GM23338 (cell line): ENCODE measurements at regions not wholly inside any gene's neighbourhood (a gene's known extent, or its start where the extent isn't known, plus 50 kb on each side); places are given as distances from the start of the nearest gene placed in this dataset.

ENCODE experiments used
- ATAC-seq: fragments of 200-7000 bp; cut with Tn5 transposase; 3 replicates; pipeline ENCODE4 v1.9.1; 2020
- DNase-seq: peaks from one replicate; pipeline ENCODE4 v3.0.0-alpha.2; 2015; ENCODE audit warnings: low spot score
- H2AFZ ChIP-seq: fragments of 200-600 bp; sonication (generic); 2 replicates; pipeline ENCODE4 v1.8.0; 2016; ENCODE audit warnings: antibody characterized with exemption, mild to moderate bottlenecking, moderate library complexity
- H3F3A ChIP-seq: fragments of 200-600 bp; sonication (generic); replicated peaks from 2 replicates; pipeline ENCODE4 v1.8.0; 2017; ENCODE audit warnings: antibody characterized with exemption, mixed run types, low read depth
- H3K27ac ChIP-seq: fragments of 200-600 bp; sonication (generic); 2 replicates; pipeline ENCODE4 v1.6.1; 2016; ENCODE audit warnings: low read depth
- H3K27me3 ChIP-seq: fragments of 200-600 bp; sonication (generic); 2 replicates; pipeline ENCODE4 v1.8.0; 2016; ENCODE audit warnings: mild to moderate bottlenecking, mixed run types, moderate library complexity; ENCODE audit not compliant: insufficient read depth
- H3K36me3 ChIP-seq: fragments of 200-600 bp; sonication (generic); 2 replicates; pipeline ENCODE4 v1.8.0; 2016; ENCODE audit warnings: mild to moderate bottlenecking; ENCODE audit not compliant: insufficient read depth
- H3K4me1 ChIP-seq: fragments of 200-600 bp; sonication (generic); 2 replicates; pipeline ENCODE4 v1.8.0; 2016; ENCODE audit warnings: mild to moderate bottlenecking, moderate library complexity; ENCODE audit not compliant: insufficient read depth
- H3K4me2 ChIP-seq: fragments of 200-600 bp; sonication (generic); 2 replicates; pipeline ENCODE4 v1.7.1; 2017; ENCODE audit warnings: mixed run types
- H3K4me3 ChIP-seq: fragments of 200-600 bp; sonication (generic); 2 replicates; pipeline ENCODE4 v1.6.1; 2016; ENCODE audit warnings: mixed run types
- H3K79me2 ChIP-seq: fragments of 200-600 bp; sonication (generic); replicated peaks from 2 replicates; pipeline ENCODE4 v1.8.0; 2017; ENCODE audit warnings: mild to moderate bottlenecking; ENCODE audit not compliant: insufficient read depth
- H3K9me2 ChIP-seq: fragments of 200-600 bp; sonication (generic); 2 replicates; pipeline ENCODE4 v1.8.0; 2017; ENCODE audit not compliant: insufficient read depth
- H4K20me1 ChIP-seq: fragments of 200-600 bp; sonication (generic); replicated peaks from 2 replicates; pipeline ENCODE4 v1.8.0; 2017; ENCODE audit warnings: mild to moderate bottlenecking; ENCODE audit not compliant: insufficient read depth
- H3K27ac Mint-ChIP-seq: 2 replicates; pipeline ENCODE4 v1.8.0; 2020; ENCODE audit warnings: inconsistent platforms, mild to moderate bottlenecking, moderate library complexity, mixed read lengths
- H3K27me3 Mint-ChIP-seq: 3 replicates; pipeline ENCODE4 v1.8.0; 2022; ENCODE audit warnings: low read depth, mild to moderate bottlenecking, moderate library complexity, mixed read lengths, inconsistent platforms; ENCODE audit not compliant: insufficient read depth, poor library complexity
- H3K36me3 Mint-ChIP-seq: 3 replicates; pipeline ENCODE4 v1.8.0; 2021; ENCODE audit warnings: low read depth, mild to moderate bottlenecking, inconsistent platforms, moderate library complexity, mixed read lengths
- H3K4me1 Mint-ChIP-seq: 3 replicates; pipeline ENCODE4 v1.8.0; 2020; ENCODE audit warnings: mild to moderate bottlenecking, inconsistent platforms, mixed read lengths
- H3K4me3 Mint-ChIP-seq: 3 replicates; pipeline ENCODE4 v1.8.0; 2021; ENCODE audit warnings: moderate library complexity, mild to moderate bottlenecking, inconsistent platforms, mixed read lengths
- H3K9me3 Mint-ChIP-seq: 3 replicates; pipeline ENCODE4 v1.8.0; 2020; ENCODE audit warnings: moderate library complexity, mild to moderate bottlenecking, inconsistent platforms, mixed read lengths
- CREB1 ChIP-seq: fragments of 250-450 bp; sonication (Bioruptor Pico); IDR thresholded peaks from 2 replicates; pipeline ENCODE4 v1.5.0; 2020; ENCODE audit warnings: low read depth, mild to moderate bottlenecking, moderate library complexity
- EZH2 ChIP-seq: fragments of 200-600 bp; sonication (generic); IDR thresholded peaks from one replicate; pipeline ENCODE4 v1.8.0; 2017; ENCODE audit warnings: antibody characterized with exemption, mild to moderate bottlenecking, low read depth; ENCODE audit not compliant: unreplicated experiment
- EZH2phosphoT487 ChIP-seq: fragments of 200-600 bp; sonication (generic); IDR thresholded peaks from one replicate; pipeline ENCODE4 v1.8.1; 2018; ENCODE audit warnings: antibody characterized with exemption; ENCODE audit not compliant: unreplicated experiment
- JUNB ChIP-seq: IDR thresholded peaks from one replicate; pipeline ENCODE4 v1.6.1; 2016; ENCODE audit warnings: antibody characterized with exemption; ENCODE audit not compliant: unreplicated experiment
- NANOG ChIP-seq: IDR thresholded peaks from 2 replicates; pipeline ENCODE4 v1.6.1; 2016; ENCODE audit warnings: antibody characterized with exemption, borderline replicate concordance
- POLR2AphosphoS5 ChIP-seq: IDR thresholded peaks from 2 replicates; pipeline ENCODE4 v1.6.1; 2016; ENCODE audit warnings: antibody characterized with exemption, low read depth
- STAT1 ChIP-seq: IDR thresholded peaks from one replicate; pipeline ENCODE4 v1.6.1; 2016; ENCODE audit warnings: antibody characterized with exemption; ENCODE audit not compliant: unreplicated experiment
- ZNF114 ChIP-seq: fragments of 250-450 bp; sonication (Bioruptor Pico); IDR thresholded peaks from 2 replicates; pipeline ENCODE4 v1.5.0; 2020; ENCODE audit warnings: mild to moderate bottlenecking, moderate library complexity
- ZNF331 ChIP-seq: fragments of 250-450 bp; sonication (Bioruptor Pico); IDR thresholded peaks from 2 replicates; pipeline ENCODE4 v1.5.0; 2020; ENCODE audit warnings: low read depth, mild to moderate bottlenecking, moderate library complexity
- TF ChIP-seq, protein P1 (sequence below): IDR thresholded peaks from one replicate; pipeline ENCODE4 v1.6.1; 2018; ENCODE audit warnings: antibody characterized with exemption; ENCODE audit not compliant: unreplicated experiment
- TF ChIP-seq, protein P2 (sequence below): fragments of 250-450 bp; sonication (Bioruptor Pico); IDR thresholded peaks from 2 replicates; pipeline ENCODE4 v1.5.0; 2020; ENCODE audit warnings: mild to moderate bottlenecking, moderate library complexity
- TF ChIP-seq, protein P3 (sequence below), 2 experiments: fragments of 200-600 bp in 1 of 2; sonication (generic) in 1 of 2; conservative IDR thresholded peaks; 2 replicates each; pipeline versions ENCODE4 v1.5.1 to v1.6.1; 2016 to 2017; ENCODE audit warnings: antibody characterized with exemption in 2 of 2, low read depth in 2 of 2, mild to moderate bottlenecking in 2 of 2, moderate library complexity in 1 of 2
- TF ChIP-seq, protein P4 (sequence below): IDR thresholded peaks from 2 replicates; pipeline ENCODE4 v1.6.1; 2016; ENCODE audit warnings: antibody characterized with exemption

DNA sequence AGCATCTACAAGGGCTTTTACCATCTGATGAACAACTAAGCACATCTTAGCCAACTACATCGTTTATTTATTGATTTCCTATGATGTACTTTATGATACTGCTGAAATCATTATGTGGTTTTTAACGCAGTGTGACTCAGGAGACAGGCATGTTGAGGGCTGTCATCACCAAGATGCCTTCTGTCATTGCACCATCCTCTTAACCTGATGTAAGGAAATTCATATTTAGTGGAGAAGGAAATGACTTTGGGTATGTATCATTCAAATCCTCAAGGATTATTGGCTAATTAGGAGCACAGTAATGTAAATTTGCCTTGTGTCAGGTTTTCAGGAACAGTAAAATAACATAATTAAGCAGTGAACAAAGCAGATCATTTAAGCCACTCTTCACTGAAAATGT, 138.5 kb upstream of the MGMT start:
- no peak overlapping the region for H3K27ac Mint-ChIP-seq
- no peaks in the 10 kb centered on the region for H3K27me3 Mint-ChIP-seq
- no peak overlapping the region for H3K27ac ChIP-seq
- H3K4me1 Mint-ChIP-seq, result peaks cover 35% of the 10 kb centered on the region
- no peaks in the 10 kb centered on the region for H3K79me2 ChIP-seq
- TF ChIP-seq NANOG, result no peak
- TF ChIP-seq, protein P1, sequence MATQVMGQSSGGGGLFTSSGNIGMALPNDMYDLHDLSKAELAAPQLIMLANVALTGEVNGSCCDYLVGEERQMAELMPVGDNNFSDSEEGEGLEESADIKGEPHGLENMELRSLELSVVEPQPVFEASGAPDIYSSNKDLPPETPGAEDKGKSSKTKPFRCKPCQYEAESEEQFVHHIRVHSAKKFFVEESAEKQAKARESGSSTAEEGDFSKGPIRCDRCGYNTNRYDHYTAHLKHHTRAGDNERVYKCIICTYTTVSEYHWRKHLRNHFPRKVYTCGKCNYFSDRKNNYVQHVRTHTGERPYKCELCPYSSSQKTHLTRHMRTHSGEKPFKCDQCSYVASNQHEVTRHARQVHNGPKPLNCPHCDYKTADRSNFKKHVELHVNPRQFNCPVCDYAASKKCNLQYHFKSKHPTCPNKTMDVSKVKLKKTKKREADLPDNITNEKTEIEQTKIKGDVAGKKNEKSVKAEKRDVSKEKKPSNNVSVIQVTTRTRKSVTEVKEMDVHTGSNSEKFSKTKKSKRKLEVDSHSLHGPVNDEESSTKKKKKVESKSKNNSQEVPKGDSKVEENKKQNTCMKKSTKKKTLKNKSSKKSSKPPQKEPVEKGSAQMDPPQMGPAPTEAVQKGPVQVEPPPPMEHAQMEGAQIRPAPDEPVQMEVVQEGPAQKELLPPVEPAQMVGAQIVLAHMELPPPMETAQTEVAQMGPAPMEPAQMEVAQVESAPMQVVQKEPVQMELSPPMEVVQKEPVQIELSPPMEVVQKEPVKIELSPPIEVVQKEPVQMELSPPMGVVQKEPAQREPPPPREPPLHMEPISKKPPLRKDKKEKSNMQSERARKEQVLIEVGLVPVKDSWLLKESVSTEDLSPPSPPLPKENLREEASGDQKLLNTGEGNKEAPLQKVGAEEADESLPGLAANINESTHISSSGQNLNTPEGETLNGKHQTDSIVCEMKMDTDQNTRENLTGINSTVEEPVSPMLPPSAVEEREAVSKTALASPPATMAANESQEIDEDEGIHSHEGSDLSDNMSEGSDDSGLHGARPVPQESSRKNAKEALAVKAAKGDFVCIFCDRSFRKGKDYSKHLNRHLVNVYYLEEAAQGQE, result no peak
- TF ChIP-seq, protein P2, sequence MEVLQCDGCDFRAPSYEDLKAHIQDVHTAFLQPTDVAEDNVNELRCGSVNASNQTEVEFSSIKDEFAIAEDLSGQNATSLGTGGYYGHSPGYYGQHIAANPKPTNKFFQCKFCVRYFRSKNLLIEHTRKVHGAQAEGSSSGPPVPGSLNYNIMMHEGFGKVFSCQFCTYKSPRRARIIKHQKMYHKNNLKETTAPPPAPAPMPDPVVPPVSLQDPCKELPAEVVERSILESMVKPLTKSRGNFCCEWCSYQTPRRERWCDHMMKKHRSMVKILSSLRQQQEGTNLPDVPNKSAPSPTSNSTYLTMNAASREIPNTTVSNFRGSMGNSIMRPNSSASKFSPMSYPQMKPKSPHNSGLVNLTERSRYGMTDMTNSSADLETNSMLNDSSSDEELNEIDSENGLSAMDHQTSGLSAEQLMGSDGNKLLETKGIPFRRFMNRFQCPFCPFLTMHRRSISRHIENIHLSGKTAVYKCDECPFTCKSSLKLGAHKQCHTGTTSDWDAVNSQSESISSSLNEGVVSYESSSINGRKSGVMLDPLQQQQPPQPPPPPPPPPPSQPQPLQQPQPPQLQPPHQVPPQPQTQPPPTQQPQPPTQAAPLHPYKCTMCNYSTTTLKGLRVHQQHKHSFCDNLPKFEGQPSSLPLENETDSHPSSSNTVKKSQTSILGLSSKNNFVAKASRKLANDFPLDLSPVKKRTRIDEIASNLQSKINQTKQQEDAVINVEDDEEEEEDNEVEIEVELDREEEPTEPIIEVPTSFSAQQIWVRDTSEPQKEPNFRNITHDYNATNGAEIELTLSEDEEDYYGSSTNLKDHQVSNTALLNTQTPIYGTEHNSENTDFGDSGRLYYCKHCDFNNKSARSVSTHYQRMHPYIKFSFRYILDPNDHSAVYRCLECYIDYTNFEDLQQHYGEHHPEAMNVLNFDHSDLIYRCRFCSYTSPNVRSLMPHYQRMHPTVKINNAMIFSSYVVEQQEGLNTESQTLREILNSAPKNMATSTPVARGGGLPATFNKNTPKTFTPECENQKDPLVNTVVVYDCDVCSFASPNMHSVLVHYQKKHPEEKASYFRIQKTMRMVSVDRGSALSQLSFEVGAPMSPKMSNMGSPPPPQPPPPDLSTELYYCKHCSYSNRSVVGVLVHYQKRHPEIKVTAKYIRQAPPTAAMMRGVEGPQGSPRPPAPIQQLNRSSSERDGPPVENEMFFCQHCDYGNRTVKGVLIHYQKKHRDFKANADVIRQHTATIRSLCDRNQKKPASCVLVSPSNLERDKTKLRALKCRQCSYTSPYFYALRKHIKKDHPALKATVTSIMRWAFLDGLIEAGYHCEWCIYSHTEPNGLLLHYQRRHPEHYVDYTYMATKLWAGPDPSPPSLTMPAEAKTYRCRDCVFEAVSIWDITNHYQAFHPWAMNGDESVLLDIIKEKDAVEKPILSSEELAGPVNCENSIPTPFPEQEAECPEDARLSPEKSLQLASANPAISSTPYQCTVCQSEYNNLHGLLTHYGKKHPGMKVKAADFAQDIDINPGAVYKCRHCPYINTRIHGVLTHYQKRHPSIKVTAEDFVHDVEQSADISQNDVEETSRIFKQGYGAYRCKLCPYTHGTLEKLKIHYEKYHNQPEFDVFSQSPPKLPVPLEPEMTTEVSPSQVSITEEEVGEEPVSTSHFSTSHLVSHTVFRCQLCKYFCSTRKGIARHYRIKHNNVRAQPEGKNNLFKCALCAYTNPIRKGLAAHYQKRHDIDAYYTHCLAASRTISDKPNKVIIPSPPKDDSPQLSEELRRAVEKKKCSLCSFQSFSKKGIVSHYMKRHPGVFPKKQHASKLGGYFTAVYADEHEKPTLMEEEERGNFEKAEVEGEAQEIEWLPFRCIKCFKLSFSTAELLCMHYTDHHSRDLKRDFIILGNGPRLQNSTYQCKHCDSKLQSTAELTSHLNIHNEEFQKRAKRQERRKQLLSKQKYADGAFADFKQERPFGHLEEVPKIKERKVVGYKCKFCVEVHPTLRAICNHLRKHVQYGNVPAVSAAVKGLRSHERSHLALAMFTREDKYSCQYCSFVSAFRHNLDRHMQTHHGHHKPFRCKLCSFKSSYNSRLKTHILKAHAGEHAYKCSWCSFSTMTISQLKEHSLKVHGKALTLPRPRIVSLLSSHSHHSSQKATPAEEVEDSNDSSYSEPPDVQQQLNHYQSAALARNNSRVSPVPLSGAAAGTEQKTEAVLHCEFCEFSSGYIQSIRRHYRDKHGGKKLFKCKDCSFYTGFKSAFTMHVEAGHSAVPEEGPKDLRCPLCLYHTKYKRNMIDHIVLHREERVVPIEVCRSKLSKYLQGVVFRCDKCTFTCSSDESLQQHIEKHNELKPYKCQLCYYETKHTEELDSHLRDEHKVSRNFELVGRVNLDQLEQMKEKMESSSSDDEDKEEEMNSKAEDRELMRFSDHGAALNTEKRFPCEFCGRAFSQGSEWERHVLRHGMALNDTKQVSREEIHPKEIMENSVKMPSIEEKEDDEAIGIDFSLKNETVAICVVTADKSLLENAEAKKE, result no peak
- no peak for TF ChIP-seq STAT1
- TF ChIP-seq JUNB, result no peak
- no peak for TF ChIP-seq EZH2
- no peak for TF ChIP-seq POLR2AphosphoS5
- TF ChIP-seq, protein P3, sequence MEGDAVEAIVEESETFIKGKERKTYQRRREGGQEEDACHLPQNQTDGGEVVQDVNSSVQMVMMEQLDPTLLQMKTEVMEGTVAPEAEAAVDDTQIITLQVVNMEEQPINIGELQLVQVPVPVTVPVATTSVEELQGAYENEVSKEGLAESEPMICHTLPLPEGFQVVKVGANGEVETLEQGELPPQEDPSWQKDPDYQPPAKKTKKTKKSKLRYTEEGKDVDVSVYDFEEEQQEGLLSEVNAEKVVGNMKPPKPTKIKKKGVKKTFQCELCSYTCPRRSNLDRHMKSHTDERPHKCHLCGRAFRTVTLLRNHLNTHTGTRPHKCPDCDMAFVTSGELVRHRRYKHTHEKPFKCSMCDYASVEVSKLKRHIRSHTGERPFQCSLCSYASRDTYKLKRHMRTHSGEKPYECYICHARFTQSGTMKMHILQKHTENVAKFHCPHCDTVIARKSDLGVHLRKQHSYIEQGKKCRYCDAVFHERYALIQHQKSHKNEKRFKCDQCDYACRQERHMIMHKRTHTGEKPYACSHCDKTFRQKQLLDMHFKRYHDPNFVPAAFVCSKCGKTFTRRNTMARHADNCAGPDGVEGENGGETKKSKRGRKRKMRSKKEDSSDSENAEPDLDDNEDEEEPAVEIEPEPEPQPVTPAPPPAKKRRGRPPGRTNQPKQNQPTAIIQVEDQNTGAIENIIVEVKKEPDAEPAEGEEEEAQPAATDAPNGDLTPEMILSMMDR (conservative IDR thresholded peaks at IDR 0.05; ENCODE audit: low read depth in 2 of 2), result no peak
- TF ChIP-seq, protein P4, sequence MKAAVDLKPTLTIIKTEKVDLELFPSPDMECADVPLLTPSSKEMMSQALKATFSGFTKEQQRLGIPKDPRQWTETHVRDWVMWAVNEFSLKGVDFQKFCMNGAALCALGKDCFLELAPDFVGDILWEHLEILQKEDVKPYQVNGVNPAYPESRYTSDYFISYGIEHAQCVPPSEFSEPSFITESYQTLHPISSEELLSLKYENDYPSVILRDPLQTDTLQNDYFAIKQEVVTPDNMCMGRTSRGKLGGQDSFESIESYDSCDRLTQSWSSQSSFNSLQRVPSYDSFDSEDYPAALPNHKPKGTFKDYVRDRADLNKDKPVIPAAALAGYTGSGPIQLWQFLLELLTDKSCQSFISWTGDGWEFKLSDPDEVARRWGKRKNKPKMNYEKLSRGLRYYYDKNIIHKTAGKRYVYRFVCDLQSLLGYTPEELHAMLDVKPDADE, result no peak
- no peak for TF ChIP-seq ZNF331 (CRISPR knock-in tag)
- no peak for TF ChIP-seq CREB1 (CRISPR knock-in tag)
- TF ChIP-seq ZNF114, result no peak
- no peak for TF ChIP-seq EZH2phosphoT487
- H3K9me2 ChIP-seq, result 0 out of 2 replicates have a peak, but pooled peaks cover 4% of the 10 kb centered on the region
- no peaks in the 10 kb centered on the region for H3K36me3 Mint-ChIP-seq
- H3K9me3 Mint-ChIP-seq, result no peaks in the 10 kb centered on the region
- H3K4me3 Mint-ChIP-seq, result no peak overlapping the region
- H3F3A ChIP-seq, result no peaks in the 10 kb centered on the region
- no peaks in the 10 kb centered on the region for H3K27me3 ChIP-seq
- 0 out of 2 replicates have a peak, but pooled peaks cover 8% of the 10 kb centered on the region for H3K4me1 ChIP-seq
- no peak overlapping the region for H2AFZ ChIP-seq
- H3K36me3 ChIP-seq, result no peaks in the 10 kb centered on the region
- no peaks in the 10 kb centered on the region for H4K20me1 ChIP-seq
- DNase-seq, result no peak
- ATAC-seq, result no peak
- no peak overlapping the region for H3K4me2 ChIP-seq
- no peak overlapping the region for H3K4me3 ChIP-seq
